ENCODE measurements at regions not wholly inside any gene's neighbourhood (a gene's known extent, or its start where the extent isn't known, plus 50 kb on each side); places are given as distances from the start of the nearest gene placed in this dataset.

GRCh38 chr6:4291453-4292403, 156.4 kb upstream of the ECI2 start:
- peak in 1 of 2 donors; percentile 28 for DNase-seq
- no peak overlapping the region for H3K4me3 ChIP-seq
- intact Hi-C loops (cut with DNase I; ENCODE audit: low total_unique reads) = no loop called here
- H3K9me3 ChIP-seq = no peaks in the 10 kb centered on the region
- TF ChIP-seq POLR2AphosphoS5 (IDR thresholded peaks at IDR 0.05) = no peak
- TF ChIP-seq CTCF (IDR thresholded peaks at IDR 0.05) = no peak
- no peak for TF ChIP-seq EP300 (IDR thresholded peaks at IDR 0.05)
- no peak for TF ChIP-seq POLR2A (IDR thresholded peaks at IDR 0.05)
- no peaks in the 10 kb centered on the region for H3K4me1 ChIP-seq
- WGBS, 5 donors = 49 to 52% (median 50%) methylated on average over 11 of the region's 11 CpGs
- H3K27ac ChIP-seq = no peak overlapping the region
- H3K27me3 ChIP-seq = no peaks in the 10 kb centered on the region
- no peaks in the 10 kb centered on the region for H3K36me3 ChIP-seq

GRCh38 chr6:4289770-4290320, 154.5 kb upstream of the ECI2 start:
- Histone ChIP-seq H3K36me3 (no peaks in the 10 kb centered on the region), H3K9me3 (no peaks in the 10 kb centered on the region), H3K27me3 (no peaks in the 10 kb centered on the region), H3K4me1 (no peaks in the 10 kb centered on the region), H3K27ac (no peak overlapping the region), H3K4me3 (no peak overlapping the region)
- intact Hi-C loops (cut with DNase I; ENCODE audit: low total_unique reads) = no loop called here
- WGBS, 5 donors = 85 to 92% (median 90%) methylated on average over 4 of the region's 4 CpGs
- TF ChIP-seq CTCF (IDR thresholded peaks at IDR 0.05) = no peak
- TF ChIP-seq POLR2A (IDR thresholded peaks at IDR 0.05) = no peak
- TF ChIP-seq EP300 (IDR thresholded peaks at IDR 0.05) = no peak
- TF ChIP-seq POLR2AphosphoS5 (IDR thresholded peaks at IDR 0.05) = no peak
- DNase-seq = no peak

GRCh38 chr6:4287811-4288244, 152.5 kb upstream of the ECI2 start:
- DNase-seq = peak in 1 of 2 donors; percentile 17
- no peak overlapping the region for H3K4me3 ChIP-seq
- TF ChIP-seq EP300 (IDR thresholded peaks at IDR 0.05) (no peak), POLR2A (IDR thresholded peaks at IDR 0.05) (no peak), CTCF (IDR thresholded peaks at IDR 0.05) (no peak), POLR2AphosphoS5 (IDR thresholded peaks at IDR 0.05) (no peak)
- H3K27ac ChIP-seq = no peak overlapping the region
- H3K27me3 ChIP-seq = peaks cover 0 to 5% (median 0%) of the 10 kb centered on the region in 3 donors
- H3K9me3 ChIP-seq = no peaks in the 10 kb centered on the region
- 32 to 58% (median 41%) methylated on average over 10 to 11 of the region's 11 CpGs for WGBS, 5 donors
- H3K36me3 ChIP-seq = no peaks in the 10 kb centered on the region
- H3K4me1 ChIP-seq = no peaks in the 10 kb centered on the region
- intact Hi-C loops (cut with DNase I; ENCODE audit: low total_unique reads) = no loop called here

GRCh38 chr6:4287372-4287771, 152.0 kb upstream of the ECI2 start:
- no peaks in the 10 kb centered on the region for H3K9me3 ChIP-seq
- H3K27me3 ChIP-seq = peaks cover 0 to 9% (median 0%) of the 10 kb centered on the region in 3 donors
- H3K36me3 ChIP-seq = no peaks in the 10 kb centered on the region
- WGBS, 5 donors = 60 to 69% (median 64%) methylated on average over 7 of the region's 7 CpGs
- no peak overlapping the region for H3K4me3 ChIP-seq
- peaks cover 0 to 2% (median 1%) of the 10 kb centered on the region in 4 donors for H3K4me1 ChIP-seq
- TF ChIP-seq EP300 (IDR thresholded peaks at IDR 0.05) (no peak), POLR2AphosphoS5 (IDR thresholded peaks at IDR 0.05) (no peak), CTCF (IDR thresholded peaks at IDR 0.05) (no peak), POLR2A (IDR thresholded peaks at IDR 0.05) (no peak)
- no peak overlapping the region for H3K27ac ChIP-seq
- no peak for DNase-seq
- intact Hi-C loops (cut with DNase I; ENCODE audit: low total_unique reads) = no loop called here

Measured in stomach (tissue), 8 donors.